HepG2 (cell line): ENCODE measurements at regions not wholly inside any gene's neighbourhood (a gene's known extent, or its start where the extent isn't known, plus 50 kb on each side); places are given as distances from the start of the nearest gene placed in this dataset.

ENCODE experiments used
- BRCA1 ChIP-seq: sonication (generic); formaldehyde crosslinking; IDR thresholded peaks from 2 replicates; pipeline ENCODE4 v1.4.0; 2020; ENCODE audit warnings: missing genetic modification reagents
- CBX5 ChIP-seq: sonication (generic); formaldehyde crosslinking; IDR thresholded peaks from 2 replicates; pipeline ENCODE4 v1.4.0; 2020; ENCODE audit warnings: missing genetic modification reagents, borderline replicate concordance
- MEF2D ChIP-seq: sonication (generic); formaldehyde crosslinking; IDR thresholded peaks from 2 replicates; pipeline ENCODE4 v1.5.1; 2020; ENCODE audit warnings: mild to moderate bottlenecking, missing genetic modification reagents
- MNT ChIP-seq: fragments of 450-650 bp; IDR thresholded peaks from 2 replicates; pipeline ENCODE4 v1.6.1; 2016
- NBN ChIP-seq: fragments of 450-650 bp; conservative IDR thresholded peaks from 2 replicates; pipeline ENCODE4 v1.6.1; 2017
- ZBTB3 ChIP-seq: sonication (generic); formaldehyde crosslinking; IDR thresholded peaks from 2 replicates; pipeline ENCODE4 v1.4.0; 2020; ENCODE audit warnings: low read depth, mild to moderate bottlenecking, moderate library complexity, missing genetic modification reagents, borderline replicate concordance
- TF ChIP-seq, protein P1 (sequence below): sonication (generic); formaldehyde crosslinking; IDR thresholded peaks from 2 replicates; pipeline ENCODE4 v1.4.0; 2020; ENCODE audit warnings: missing genetic modification reagents

DNA sequence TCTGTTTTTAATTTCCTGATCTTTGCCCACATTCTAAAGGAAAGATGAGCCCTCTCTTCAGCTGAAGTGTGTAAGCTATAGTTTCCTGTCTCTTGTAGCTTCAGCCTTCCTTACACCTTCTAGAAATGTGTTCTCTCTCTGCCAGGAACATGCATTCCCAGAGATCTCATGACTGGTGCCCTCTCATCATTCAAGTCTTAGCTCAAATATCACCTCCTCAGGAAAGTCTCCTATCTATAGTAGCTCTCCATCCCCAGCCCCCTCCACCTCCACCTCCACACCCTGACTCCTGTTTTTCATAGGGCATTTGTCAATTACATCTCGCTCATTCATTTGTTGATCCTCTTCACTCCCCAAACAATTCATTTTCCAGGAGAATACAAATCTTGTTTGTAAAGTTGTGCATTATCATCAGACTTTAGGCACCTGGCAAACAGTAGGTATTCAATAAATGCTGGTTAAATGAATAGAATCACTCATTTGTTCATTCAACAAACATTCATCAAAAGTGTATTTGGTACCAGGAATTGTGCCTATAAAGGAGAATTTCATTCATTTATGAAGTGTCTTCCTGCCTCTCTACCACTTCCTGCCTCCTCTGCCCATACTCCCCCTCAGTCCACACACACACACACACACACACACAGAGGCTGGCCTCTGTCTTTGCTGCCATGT lies 160.3 kb downstream of the BBOX1 start:
- TF ChIP-seq, protein P1, sequence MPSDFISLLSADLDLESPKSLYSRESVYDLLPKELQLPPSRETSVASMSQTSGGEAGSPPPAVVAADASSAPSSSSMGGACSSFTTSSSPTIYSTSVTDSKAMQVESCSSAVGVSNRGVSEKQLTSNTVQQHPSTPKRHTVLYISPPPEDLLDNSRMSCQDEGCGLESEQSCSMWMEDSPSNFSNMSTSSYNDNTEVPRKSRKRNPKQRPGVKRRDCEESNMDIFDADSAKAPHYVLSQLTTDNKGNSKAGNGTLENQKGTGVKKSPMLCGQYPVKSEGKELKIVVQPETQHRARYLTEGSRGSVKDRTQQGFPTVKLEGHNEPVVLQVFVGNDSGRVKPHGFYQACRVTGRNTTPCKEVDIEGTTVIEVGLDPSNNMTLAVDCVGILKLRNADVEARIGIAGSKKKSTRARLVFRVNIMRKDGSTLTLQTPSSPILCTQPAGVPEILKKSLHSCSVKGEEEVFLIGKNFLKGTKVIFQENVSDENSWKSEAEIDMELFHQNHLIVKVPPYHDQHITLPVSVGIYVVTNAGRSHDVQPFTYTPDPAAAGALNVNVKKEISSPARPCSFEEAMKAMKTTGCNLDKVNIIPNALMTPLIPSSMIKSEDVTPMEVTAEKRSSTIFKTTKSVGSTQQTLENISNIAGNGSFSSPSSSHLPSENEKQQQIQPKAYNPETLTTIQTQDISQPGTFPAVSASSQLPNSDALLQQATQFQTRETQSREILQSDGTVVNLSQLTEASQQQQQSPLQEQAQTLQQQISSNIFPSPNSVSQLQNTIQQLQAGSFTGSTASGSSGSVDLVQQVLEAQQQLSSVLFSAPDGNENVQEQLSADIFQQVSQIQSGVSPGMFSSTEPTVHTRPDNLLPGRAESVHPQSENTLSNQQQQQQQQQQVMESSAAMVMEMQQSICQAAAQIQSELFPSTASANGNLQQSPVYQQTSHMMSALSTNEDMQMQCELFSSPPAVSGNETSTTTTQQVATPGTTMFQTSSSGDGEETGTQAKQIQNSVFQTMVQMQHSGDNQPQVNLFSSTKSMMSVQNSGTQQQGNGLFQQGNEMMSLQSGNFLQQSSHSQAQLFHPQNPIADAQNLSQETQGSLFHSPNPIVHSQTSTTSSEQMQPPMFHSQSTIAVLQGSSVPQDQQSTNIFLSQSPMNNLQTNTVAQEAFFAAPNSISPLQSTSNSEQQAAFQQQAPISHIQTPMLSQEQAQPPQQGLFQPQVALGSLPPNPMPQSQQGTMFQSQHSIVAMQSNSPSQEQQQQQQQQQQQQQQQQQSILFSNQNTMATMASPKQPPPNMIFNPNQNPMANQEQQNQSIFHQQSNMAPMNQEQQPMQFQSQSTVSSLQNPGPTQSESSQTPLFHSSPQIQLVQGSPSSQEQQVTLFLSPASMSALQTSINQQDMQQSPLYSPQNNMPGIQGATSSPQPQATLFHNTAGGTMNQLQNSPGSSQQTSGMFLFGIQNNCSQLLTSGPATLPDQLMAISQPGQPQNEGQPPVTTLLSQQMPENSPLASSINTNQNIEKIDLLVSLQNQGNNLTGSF (CRISPR knock-in tag): no peak
- TF ChIP-seq CBX5 (CRISPR knock-in tag) (no peak), MNT (no peak), NBN (no peak), ZBTB3 (no peak), BRCA1 (CRISPR knock-in tag) (no peak), MEF2D (no peak)
